ENCODE measurements at regions not wholly inside any gene's neighbourhood (a gene's known extent, or its start where the extent isn't known, plus 50 kb on each side); places are given as distances from the start of the nearest gene placed in this dataset.
"Not testable (repeated sequence)": the region's sequence is repeated elsewhere in the genome, so short reads cannot be mapped to it uniquely, and the experiment has no call there.

- DNase-seq (ENCODE audit: low spot score) (no peak), ATAC-seq (no peak)
These were observed 218.2 kb downstream of the TMTC3 start for GRCh38 chr12:88360343-88360742.

DNA sequence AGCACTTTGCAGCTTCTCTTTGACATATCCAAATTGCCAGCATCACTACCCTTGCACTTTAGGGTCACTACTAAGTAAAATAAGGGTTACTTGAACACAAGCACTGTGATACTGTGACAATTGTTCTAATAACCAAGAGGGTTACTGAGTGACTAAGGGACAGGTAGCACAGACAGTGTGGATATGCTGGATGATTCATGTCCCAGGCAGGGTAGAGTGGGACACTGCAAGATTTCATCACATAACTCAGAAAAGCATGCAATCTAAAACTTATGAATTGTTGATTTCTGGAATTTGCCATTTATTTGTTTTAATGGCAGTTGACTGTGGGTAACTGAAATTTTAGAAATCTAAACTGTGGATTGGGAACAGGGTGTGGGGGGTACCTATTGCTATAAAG is 218.8 kb downstream of the KITLG start:
- no peak for ATAC-seq
- intact Hi-C loops (cut with DNase I) = no loop called here

More at GRCh38 chr12:88360343-88360742, 218.2 kb downstream of the TMTC3 start:
- intact Hi-C loops (cut with DNase I) = no loop called here

DNA sequence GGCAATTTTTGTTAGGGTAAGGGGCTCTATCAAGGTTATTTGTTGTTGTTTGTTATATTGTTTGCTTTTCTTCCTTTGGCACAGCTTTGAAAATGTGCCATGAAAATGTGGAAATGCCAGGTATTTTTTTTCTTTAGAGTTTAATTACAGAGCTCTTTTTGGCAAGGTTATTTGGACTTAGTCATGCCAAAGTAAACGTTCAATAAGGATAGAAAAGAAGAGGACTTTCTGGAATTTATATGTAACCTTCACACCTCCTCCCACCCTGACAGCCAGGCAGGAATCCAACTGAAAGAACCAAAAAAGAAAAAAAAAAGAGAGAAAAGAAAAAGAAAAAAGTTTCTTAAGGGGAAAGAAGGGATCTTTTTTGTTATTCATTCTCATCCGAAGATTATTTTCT is 217.8 kb downstream of the KITLG start:
- ATAC-seq (no peak), DNase-seq (ENCODE audit: low spot score) (no peak)
- intact Hi-C loops (cut with DNase I) = no loop called here

More for the DNA sequence above, 218.8 kb downstream of the KITLG start:
- no peak for DNase-seq (ENCODE audit: low spot score)

- intact Hi-C loops (cut with DNase I) = no loop called here
- DNase-seq (ENCODE audit: low spot score) (no peak), ATAC-seq (no peak)
These were observed 214.9 kb downstream of the KITLG start for GRCh38 chr12:88365403-88365802.

DNA sequence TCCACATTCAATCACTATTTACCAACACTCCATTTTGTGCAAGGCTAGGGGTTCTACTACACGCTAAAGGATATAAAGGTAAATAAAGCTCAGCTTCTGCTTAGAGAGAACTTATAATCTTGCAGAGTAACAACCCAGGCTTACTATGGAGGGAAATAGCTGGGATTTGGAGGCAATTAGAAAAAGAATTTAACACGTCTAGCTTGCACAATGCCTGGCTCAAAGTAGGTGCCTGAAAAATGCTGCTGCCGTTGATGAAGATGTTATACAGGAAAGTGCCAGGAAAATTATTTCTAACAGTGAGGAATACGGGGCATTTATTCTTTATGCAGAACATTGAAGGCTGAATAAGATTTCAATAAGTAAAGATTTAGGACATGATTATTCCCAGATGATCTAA is 214.2 kb downstream of the KITLG start:
- DNase-seq (ENCODE audit: low spot score) (no peak), ATAC-seq (no peak)
- intact Hi-C loops (cut with DNase I) = no loop called here

DNA sequence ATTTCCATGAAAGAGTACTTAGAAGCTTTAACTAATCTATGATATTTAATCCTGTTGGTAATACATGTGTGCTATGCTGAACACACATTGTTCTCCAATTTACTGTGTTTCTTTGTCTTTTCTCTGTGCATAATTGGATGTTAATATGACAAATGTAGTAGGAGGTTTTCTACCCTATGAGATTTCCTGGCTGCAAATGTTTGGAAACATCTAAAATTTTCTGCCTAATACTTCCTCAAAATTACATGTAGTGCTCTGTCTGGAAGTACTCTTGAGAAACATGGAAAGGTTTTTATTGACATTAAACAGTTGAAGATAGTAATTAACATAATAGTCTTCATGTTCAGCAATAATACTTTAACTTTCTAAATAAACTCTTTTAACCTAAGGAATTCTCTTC is 213.0 kb downstream of the KITLG start:
- intact Hi-C loops (cut with DNase I) = no loop called here
- DNase-seq (ENCODE audit: low spot score) = no peak
- no peak for ATAC-seq

- DNase-seq (ENCODE audit: low spot score); ATAC-seq; intact Hi-C loops (cut with DNase I): not testable (repeated sequence)
These were observed 212.2 kb downstream of the KITLG start for GRCh38 chr12:88368077-88368476.

DNA sequence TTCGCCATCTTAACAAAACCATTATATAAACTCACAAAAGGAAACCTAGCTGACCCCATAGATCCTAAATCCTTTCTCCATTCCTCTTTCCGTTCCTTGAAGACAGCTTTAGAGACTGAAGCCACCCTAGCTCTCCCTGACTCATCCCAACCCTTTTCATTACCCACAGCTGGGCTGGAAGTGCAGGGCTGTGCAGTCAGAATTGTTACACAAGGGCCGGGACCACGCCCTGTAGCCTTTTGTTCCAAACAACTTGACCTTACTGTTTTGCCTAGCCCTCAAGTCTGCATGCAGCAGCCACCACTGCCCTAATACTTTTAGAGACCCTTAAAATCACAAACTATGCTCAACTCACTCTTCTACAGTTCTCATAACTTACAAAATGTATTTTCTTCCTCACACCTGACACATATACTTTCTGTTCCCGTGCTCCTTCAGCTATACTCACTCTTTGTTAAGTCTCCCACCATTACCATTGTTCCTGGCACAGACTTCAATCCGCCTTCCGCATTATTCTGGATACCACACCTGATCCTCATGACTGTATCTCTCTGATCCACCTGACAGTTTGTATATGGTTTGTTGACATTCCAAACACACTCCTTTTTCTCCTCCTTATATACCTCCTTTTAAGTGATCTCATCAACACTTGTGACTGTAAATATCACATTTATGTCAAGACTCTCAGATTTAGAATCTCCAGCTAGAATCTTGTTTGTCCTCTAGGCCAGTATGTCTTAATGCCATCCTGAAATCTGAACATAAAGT is 208.7 kb downstream of the KITLG start:
- no peak for ATAC-seq
- intact Hi-C loops (cut with DNase I) = no loop called here
- DNase-seq (ENCODE audit: low spot score) = no peak

GRCh38 chr12:88375306-88376305 is 204.7 kb downstream of the KITLG start:
- DNase-seq (ENCODE audit: low spot score) (no peak), ATAC-seq (no peak)
- intact Hi-C loops (cut with DNase I) = no loop called here

DNA sequence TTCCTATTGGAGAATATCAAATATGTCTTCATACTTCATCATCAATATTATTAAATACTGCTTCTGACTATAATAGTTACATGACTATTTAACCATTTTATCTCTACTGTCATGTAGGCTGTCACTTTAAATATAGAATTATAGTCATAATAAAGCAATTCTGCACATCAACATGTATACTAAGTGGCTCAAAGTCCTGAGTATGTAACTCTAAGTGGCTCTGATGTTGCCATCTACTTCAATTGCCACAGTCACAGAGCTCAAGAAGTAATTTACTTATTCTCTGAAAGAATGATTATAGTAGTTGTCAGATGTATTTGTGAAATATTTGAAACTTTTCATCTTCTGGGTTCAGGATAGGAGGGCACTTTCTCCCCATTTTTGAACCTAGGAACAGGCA is 202.3 kb downstream of the KITLG start:
- no peak for ATAC-seq
- no peak for DNase-seq (ENCODE audit: low spot score)
- intact Hi-C loops (cut with DNase I) = no loop called here

DNA sequence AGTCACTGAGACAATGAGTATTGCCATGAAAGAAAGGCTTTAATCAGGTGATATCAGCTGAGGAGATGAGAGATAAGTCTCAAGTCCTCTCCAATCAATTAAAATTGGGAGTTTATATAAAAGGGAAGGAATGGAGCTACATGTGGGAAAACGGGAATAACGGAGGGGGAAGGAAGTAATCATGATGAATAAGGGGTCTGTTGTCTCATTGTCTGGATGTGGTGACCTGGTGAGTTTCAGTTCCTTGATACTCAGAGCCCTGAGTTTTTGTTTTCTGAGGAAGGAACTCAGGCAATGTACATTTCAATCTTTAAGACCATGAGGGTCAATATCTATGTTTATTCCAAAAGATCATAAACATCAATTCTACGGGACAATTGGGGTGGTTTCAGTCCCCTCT is 198.8 kb downstream of the KITLG start:
- intact Hi-C loops (cut with DNase I) = no loop called here
- ATAC-seq (no peak), DNase-seq (ENCODE audit: low spot score) (no peak)

DNA sequence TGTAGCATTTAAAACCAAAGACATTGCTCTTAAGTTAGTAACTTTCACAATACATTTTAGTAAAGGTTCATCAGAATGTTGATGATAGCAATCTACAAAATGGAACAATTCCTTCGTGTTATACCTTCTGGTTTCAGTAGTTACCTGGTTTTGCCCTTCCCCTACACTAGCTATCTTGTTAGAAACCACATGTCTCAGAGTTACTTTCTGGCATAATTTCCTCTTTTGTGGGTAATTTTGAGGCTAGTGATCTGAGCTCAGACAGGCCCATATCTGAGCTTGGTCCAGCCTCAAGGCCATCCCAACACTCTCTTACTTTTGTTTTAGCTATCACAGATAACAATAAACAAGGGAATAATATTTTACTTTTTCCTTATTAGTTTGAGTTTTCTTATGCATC is 196.9 kb downstream of the KITLG start:
- DNase-seq (ENCODE audit: low spot score) (no peak), ATAC-seq (no peak)
- intact Hi-C loops (cut with DNase I) = no loop called here

- intact Hi-C loops (cut with DNase I) = no loop called here
- ATAC-seq = no peak
- DNase-seq (ENCODE audit: low spot score) = no peak
These were observed 191.4 kb downstream of the KITLG start for GRCh38 chr12:88388566-88389540.

- ATAC-seq (no peak), DNase-seq (ENCODE audit: low spot score) (no peak)
- intact Hi-C loops (cut with DNase I) = no loop called here
These were observed 189.5 kb downstream of the KITLG start for GRCh38 chr12:88390811-88391210.

GRCh38 chr12:88391556-88391955 is 188.7 kb downstream of the KITLG start:
- no peak for DNase-seq (ENCODE audit: low spot score)
- intact Hi-C loops (cut with DNase I) = no loop called here
- ATAC-seq = no peak

GRCh38 chr12:88393017-88393767 is 187.1 kb downstream of the KITLG start:
- DNase-seq (ENCODE audit: low spot score) = no peak

DNA sequence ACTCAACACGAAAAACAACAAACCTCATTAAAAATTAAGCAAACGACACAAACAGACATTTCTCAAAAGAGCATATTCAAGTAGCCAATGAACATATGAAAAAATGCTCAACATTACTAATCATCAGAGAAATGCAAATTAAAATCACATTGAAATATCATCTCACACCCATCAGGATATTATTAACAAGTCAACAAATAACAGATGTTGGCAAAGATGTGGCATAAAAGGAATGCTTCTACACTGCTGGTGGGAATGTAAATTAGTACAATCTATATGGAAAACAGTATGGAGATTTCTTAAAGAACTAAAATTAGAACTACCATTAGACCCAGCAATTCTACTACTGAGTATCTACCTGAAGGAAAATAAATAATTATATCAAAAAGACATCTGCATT is 182.2 kb downstream of the KITLG start:
- DNase-seq (ENCODE audit: low spot score) (no peak), ATAC-seq (no peak)
- intact Hi-C loops (cut with DNase I) = no loop called here

More at GRCh38 chr12:88393017-88393767, 187.1 kb downstream of the KITLG start:
- ATAC-seq = peak; percentile 42
- intact Hi-C loops (cut with DNase I) = no loop called here

DNA sequence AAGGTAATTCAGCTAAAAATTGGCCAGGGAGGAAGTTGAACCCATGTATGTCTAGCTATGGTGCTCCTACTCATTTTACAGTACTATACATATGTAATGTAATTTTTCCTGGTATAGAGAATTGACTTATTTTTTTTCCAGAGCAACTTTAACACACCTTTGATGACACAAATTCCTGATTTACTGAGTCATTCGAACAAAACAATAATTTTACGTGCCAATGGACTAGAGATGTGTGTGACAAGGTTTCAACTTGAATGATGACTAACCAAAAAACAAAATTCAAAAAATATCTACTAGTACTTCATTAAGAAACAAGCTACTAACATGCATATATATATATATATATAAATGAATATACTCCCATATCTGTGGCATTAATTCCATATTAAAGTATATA is 180.5 kb downstream of the KITLG start:
- no peak for DNase-seq (ENCODE audit: low spot score)
- intact Hi-C loops (cut with DNase I) = no loop called here
- no peak for ATAC-seq
